ENCODE measurements at regions not wholly inside any gene's neighbourhood (a gene's known extent, or its start where the extent isn't known, plus 50 kb on each side); places are given as distances from the start of the nearest gene placed in this dataset.

DNA sequence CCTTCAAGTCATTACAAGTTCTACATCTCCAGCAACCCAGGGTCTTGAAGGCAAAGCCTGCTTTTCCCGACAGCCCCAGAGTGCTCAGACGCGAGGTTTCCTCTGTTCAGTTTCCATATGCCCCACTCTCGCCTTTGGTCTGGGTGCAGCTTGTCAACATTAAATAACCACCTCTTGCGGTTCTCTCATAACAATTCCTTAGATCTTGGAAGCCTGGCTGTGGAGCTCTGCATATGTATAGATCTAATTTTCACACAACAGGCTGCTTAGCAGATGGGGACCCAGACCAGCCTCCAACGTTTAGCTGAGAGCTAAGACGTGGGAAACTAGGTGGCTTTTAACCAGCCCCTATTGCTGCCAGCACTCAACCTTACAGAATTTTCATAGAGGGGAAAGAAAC lies 295.5 kb downstream of the RPLP1 start:
- Histone ChIP-seq H3K27ac (ENCODE audit: low read length) (no peak overlapping the region), H3K36me3 (replicated peaks; ENCODE audit: insufficient read depth, low read length) (no peaks in the 10 kb centered on the region), H3K9me3 (replicated peaks; ENCODE audit: insufficient read depth, low read length) (no peaks in the 10 kb centered on the region), H2AFZ (ENCODE audit: low read length) (no peak overlapping the region), H4K20me1 (ENCODE audit: insufficient read depth, low read length) (no peaks in the 10 kb centered on the region), H3F3A (ENCODE audit: insufficient read depth, low read length) (0 out of 2 replicates have a peak, but pooled peaks cover 7% of the 10 kb centered on the region), H3K4me1 (ENCODE audit: low read length) (peaks cover 36% of the 10 kb centered on the region), H3K27me3 (replicated peaks; ENCODE audit: insufficient read depth, low read length) (no peaks in the 10 kb centered on the region), H3K9me2 (replicated peaks; ENCODE audit: insufficient read depth, low read length) (no peaks in the 10 kb centered on the region), H3K4me2 (ENCODE audit: low read depth, low read length) (no peak overlapping the region), H3K9ac (ENCODE audit: low read length) (no peak overlapping the region), H3K79me2 (ENCODE audit: low read length) (no peaks in the 10 kb centered on the region), H3K4me3 (ENCODE audit: low read length) (no peak overlapping the region)
- DNase-seq, result no peak
- TF ChIP-seq, protein P1, sequence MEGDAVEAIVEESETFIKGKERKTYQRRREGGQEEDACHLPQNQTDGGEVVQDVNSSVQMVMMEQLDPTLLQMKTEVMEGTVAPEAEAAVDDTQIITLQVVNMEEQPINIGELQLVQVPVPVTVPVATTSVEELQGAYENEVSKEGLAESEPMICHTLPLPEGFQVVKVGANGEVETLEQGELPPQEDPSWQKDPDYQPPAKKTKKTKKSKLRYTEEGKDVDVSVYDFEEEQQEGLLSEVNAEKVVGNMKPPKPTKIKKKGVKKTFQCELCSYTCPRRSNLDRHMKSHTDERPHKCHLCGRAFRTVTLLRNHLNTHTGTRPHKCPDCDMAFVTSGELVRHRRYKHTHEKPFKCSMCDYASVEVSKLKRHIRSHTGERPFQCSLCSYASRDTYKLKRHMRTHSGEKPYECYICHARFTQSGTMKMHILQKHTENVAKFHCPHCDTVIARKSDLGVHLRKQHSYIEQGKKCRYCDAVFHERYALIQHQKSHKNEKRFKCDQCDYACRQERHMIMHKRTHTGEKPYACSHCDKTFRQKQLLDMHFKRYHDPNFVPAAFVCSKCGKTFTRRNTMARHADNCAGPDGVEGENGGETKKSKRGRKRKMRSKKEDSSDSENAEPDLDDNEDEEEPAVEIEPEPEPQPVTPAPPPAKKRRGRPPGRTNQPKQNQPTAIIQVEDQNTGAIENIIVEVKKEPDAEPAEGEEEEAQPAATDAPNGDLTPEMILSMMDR (IDR thresholded peaks at IDR 0.05; ENCODE audit: low read length), result no peak
- no peak for TF ChIP-seq EZH2phosphoT487 (IDR thresholded peaks at IDR 0.05; ENCODE audit: low read length)
- no peak for TF ChIP-seq EZH2 (optimal IDR thresholded peaks at IDR 0.05; ENCODE audit: low read depth, low read length)

GRCh38 chr15:69748576-69749185 lies 296.1 kb downstream of the RPLP1 start:
- no peak for TF ChIP-seq EZH2phosphoT487 (IDR thresholded peaks at IDR 0.05; ENCODE audit: low read length)
- TF ChIP-seq EZH2 (optimal IDR thresholded peaks at IDR 0.05; ENCODE audit: low read depth, low read length), result no peak
- TF ChIP-seq, protein P1 (IDR thresholded peaks at IDR 0.05; ENCODE audit: low read length), result no peak
- H3K9me2 ChIP-seq (replicated peaks; ENCODE audit: insufficient read depth, low read length), result no peaks in the 10 kb centered on the region

GRCh38 chr15:69749274-69749673 lies 296.7 kb downstream of the RPLP1 start:
- Histone ChIP-seq H3K36me3 (replicated peaks; ENCODE audit: insufficient read depth, low read length) (no peaks in the 10 kb centered on the region), H3F3A (ENCODE audit: insufficient read depth, low read length) (peaks cover 11% of the 10 kb centered on the region; the same call in 1 of the 2 replicates), H3K4me2 (ENCODE audit: low read depth, low read length) (no peak overlapping the region), H3K9ac (ENCODE audit: low read length) (no peak overlapping the region), H2AFZ (ENCODE audit: low read length) (no peak overlapping the region), H3K27me3 (replicated peaks; ENCODE audit: insufficient read depth, low read length) (no peaks in the 10 kb centered on the region), H3K27ac (ENCODE audit: low read length) (no peak overlapping the region), H3K9me2 (replicated peaks; ENCODE audit: insufficient read depth, low read length) (no peaks in the 10 kb centered on the region), H4K20me1 (ENCODE audit: insufficient read depth, low read length) (no peaks in the 10 kb centered on the region), H3K4me3 (ENCODE audit: low read length) (no peak overlapping the region), H3K79me2 (ENCODE audit: low read length) (no peaks in the 10 kb centered on the region), H3K4me1 (ENCODE audit: low read length) (peaks cover 47% of the 10 kb centered on the region), H3K9me3 (replicated peaks; ENCODE audit: insufficient read depth, low read length) (no peaks in the 10 kb centered on the region)
- DNase-seq, result no peak
- no peak for TF ChIP-seq EZH2 (optimal IDR thresholded peaks at IDR 0.05; ENCODE audit: low read depth, low read length)
- TF ChIP-seq, protein P1 (IDR thresholded peaks at IDR 0.05; ENCODE audit: low read length), result no peak
- TF ChIP-seq EZH2phosphoT487 (IDR thresholded peaks at IDR 0.05; ENCODE audit: low read length), result no peak

More at GRCh38 chr15:69748576-69749185, 296.1 kb downstream of the RPLP1 start:
- Histone ChIP-seq H3K4me3 (ENCODE audit: low read length) (no peak overlapping the region), H3K36me3 (replicated peaks; ENCODE audit: insufficient read depth, low read length) (no peaks in the 10 kb centered on the region), H3K4me2 (ENCODE audit: low read depth, low read length) (no peak overlapping the region), H3F3A (ENCODE audit: insufficient read depth, low read length) (peaks cover 7% of the 10 kb centered on the region; the same call in 1 of the 2 replicates), H3K27me3 (replicated peaks; ENCODE audit: insufficient read depth, low read length) (no peaks in the 10 kb centered on the region), H3K9me3 (replicated peaks; ENCODE audit: insufficient read depth, low read length) (no peaks in the 10 kb centered on the region), H3K9ac (ENCODE audit: low read length) (no peak overlapping the region), H2AFZ (ENCODE audit: low read length) (no peak overlapping the region), H3K4me1 (ENCODE audit: low read length) (peaks cover 41% of the 10 kb centered on the region), H3K79me2 (ENCODE audit: low read length) (no peaks in the 10 kb centered on the region), H3K27ac (ENCODE audit: low read length) (no peak overlapping the region), H4K20me1 (ENCODE audit: insufficient read depth, low read length) (no peaks in the 10 kb centered on the region)
- no peak for DNase-seq

All from MM.1S (cell line).